Stimulated activated CD4-positive, alpha-beta T cell treated with anti-CD3 and anti-CD28 coated beads, Interleukin-12 subunit alpha, Interleukin-12 subunit beta, amount 100 ng/mL, for 24 hours (primary cell): ENCODE measurements at regions not wholly inside any gene's neighbourhood (a gene's known extent, or its start where the extent isn't known, plus 50 kb on each side); places are given as distances from the start of the nearest gene placed in this dataset.
"Not testable (repeated sequence)": the region's sequence is repeated elsewhere in the genome, so short reads cannot be mapped to it uniquely, and the experiment has no call there.

Experiments used
- DNase-seq, 2 experiments: peaks; one replicate each; pipeline ENCODE4 v3.0.0-alpha.2; 2020; ENCODE audit warnings: low read depth in 2 of 2

DNA sequence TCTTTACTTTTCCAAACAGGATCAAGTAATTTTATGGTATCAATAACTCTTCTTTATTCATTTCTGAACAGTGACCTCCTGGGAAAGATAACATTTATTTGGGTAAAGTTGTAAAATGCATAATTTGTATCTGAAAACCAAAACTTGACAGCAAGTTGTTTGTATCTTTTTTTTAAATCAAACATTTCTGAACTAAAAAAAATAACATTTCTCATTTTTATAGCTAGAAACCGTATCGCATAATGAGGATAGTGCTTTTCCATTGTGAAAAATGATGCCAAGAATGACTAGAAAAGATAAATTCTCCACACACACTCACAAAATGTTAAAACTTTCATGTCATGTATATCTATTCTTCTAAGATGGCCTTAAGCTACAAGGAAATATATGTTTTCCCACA, 578.2 kb downstream of the RIT2 start:
- no peak for DNase-seq

- no peak for DNase-seq
These were observed 570.6 kb downstream of the RIT2 start for GRCh38 chr18:42544901-42545300.

GRCh38 chr18:42545825-42546224, 569.7 kb downstream of the RIT2 start:
- no peak for DNase-seq

DNA sequence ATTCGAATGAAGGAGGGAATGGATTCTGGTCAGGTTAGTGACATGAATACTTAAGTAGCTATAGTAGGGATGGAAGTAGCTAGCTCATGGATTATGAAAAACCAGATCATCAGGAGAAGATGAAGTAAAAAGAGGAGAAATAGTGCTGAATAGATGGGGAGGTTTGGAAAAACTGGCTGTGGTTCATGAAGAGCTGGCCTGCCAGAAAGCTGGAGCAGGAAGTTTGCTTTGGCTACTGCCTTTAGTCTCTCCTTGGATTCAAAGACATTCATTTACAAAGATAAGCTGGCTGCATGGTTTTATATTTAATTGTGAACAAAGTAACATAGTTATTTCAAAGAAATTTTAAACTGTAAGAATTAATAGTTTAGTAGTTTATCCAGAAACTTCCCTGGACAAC, 567.0 kb downstream of the RIT2 start:
- DNase-seq = no peak

GRCh38 chr18:42549596-42549995, 565.9 kb downstream of the RIT2 start:
- no peak for DNase-seq

DNA sequence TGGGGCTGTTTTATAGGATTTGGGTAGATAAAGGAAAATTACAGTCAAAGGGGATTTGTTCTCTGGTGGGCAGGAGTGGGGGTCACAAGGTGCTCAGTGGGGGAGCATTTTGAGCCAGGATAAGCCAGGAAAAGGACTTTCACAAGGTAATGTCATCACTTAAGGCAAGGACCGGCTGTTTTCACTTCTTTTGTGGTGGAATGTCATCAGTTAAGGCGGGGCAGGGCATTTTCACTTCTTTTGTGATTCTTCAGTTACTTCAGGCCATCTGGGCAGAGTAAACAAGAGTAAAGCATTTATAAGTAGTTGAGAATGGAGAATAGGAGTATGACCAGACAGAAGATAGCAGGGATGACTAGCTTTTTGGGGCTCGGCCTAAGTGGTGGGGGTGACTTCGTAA, 562.9 kb downstream of the RIT2 start:
- DNase-seq = not testable (repeated sequence)

DNA sequence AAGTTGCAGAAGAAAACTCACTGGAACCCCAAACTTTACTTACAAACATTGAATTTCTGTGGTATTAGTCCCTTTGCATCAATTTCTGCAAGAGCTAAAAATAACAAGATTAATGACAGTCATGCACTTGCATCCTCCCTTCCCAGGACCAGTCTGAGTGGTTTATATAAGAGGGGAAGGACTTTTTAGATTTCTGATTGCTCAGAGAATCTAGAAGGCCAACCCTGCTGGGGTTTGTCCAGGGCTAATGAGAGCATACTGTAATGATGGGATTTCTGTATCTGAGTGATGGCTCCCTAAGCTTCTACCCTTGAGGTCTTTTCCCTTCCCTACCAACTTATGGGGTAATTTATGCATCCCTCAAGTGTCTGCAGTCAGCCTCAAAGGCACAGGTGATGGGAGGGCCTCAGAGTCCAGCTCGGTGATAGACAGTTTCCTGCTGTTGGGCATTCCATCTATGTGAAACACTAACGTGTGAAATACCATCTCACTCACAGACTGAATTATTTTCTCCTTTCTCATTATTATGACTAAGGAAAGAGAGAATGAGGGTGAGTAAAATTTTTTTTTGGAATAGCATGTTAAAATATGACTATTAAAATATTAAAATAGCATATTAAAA, 556.3 kb downstream of the RIT2 start:
- DNase-seq = no peak

GRCh38 chr18:42561521-42561920, 554.0 kb downstream of the RIT2 start:
- no peak for DNase-seq

- DNase-seq = no peak
These were observed 551.5 kb downstream of the RIT2 start for GRCh38 chr18:42563995-42564394.

DNA sequence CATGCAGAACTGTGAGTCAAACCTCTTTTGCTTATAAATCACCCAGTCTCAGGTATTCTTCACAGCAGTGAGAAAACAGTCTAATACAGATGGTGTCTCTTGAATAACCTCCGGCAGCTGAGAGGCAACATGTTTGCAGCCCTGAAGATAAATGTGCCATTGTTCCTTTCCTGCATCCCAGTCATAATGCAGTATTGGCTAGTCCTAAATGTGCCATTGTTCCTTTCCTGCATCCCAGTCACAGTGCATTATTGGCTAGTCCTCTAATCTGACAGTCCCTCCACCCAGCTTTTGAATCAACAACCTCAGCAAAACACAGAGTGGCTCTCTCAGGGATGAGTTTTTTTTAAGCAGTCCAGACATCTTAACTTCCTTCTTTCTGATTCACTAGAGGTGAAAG, 550.7 kb downstream of the RIT2 start:
- no peak for DNase-seq

DNA sequence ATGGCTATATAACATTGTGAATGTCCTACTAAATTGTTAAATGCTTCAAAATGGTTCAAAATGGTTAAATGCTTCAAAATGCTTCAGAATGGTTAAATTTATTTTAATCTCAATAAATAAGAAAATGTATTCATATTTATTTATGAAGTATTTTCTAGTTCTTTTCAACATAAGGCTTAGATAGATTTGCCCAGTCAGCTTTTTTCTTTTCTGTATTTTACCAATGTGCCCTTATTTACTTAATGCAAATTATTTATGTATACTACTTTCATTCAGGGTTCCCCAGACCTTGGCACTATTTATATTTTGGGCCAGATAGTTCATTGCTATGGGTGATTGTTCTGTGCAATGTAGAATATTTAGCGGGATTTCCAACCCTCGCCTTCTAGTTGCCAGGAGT, 546.7 kb downstream of the RIT2 start:
- no peak for DNase-seq

DNA sequence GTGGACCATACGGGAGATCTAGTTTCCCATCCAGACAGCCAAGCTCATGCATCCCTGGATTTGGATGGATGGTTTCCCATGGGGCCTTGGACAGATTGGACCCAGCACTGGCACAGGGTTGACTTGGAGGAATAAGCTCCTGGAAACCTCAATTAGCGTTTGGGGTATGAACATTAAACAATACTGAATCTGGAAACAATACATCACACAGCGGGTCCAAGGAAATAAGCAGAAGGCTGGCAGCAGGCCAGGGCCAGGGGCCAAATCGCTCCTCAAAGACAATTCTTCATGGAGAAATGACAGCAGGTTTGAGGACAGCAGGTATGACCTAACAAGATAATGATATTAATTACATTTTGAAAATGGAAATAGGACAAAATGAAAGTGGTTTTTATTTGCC, 540.6 kb downstream of the RIT2 start:
- no peak for DNase-seq

DNA sequence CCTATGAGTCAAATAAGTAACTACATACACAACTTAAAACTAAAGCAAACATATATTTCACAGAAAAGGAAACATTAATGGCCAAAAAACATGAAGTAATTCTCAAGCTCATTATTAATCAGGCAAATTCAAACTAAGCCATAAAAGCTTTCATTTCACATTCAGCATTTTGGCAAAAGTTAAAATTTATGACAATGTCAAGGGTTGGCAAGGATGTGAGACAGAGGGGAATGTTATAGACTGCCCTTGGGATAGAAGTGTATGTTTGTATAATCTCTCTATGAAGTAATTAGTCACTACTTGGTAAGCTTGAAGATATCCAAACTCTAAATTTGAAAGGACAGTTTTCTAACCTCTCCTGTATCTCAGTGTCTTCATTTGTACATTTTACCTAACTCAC, 539.4 kb downstream of the RIT2 start:
- no peak for DNase-seq

DNA sequence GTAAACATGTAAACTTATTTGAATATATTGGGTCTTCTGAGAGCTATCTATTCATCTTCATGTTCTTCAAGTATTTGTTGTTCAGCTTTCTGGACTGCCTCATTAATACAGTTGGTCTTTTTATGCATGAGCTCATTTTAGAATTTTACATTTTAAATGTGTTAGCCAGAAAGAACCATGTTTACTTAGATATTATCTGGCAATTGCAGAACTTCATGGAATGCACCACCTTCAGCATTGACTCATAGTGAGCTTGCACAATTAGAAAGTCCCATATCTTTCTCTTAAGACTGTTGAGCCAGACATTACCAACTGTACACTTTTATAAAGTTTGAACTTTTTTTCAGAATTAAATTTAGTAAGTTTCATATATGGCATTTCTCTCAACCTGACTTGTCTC, 536.7 kb downstream of the RIT2 start:
- DNase-seq = no peak

GRCh38 chr18:42582266-42582665, 533.2 kb downstream of the RIT2 start:
- no peak for DNase-seq

GRCh38 chr18:42583283-42583731, 532.2 kb downstream of the RIT2 start:
- DNase-seq = no peak

DNA sequence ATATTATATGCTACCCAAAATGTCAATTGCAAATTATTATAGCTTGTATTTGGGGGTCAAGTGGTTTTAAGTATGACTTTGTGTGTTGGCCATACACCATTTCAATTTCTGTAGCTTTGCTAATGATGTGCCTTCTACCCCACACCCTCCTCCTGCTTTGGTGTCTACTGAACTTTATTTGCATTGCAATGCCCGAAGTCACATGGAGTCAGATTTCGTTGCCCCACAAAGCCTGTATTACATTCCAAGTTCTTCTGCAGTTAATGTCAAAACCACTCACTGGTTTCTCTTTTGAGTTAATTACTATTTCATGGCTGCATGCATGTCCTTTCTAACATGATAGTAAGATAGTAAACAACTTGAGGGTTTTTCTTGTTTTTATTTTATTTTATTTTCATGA, 528.9 kb downstream of the RIT2 start:
- DNase-seq = no peak

DNA sequence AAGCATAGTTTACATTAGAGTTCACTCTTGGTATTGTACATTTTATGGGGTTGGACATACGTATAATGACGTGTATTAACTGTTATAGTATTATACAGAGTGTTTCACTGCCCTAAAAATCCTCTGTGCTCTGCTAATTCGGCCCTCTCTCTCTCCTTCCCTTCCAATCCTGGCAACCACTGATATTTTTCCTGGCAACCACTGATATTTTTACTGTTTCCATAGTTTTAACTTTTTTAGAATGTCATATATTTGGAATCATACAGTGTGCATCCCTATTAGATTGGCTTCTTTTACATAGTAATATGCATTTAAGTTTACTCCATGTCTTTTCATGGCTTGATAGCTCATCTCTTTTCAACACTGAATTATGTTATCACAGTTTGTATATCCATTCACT, 526.7 kb downstream of the RIT2 start:
- DNase-seq = no peak

DNA sequence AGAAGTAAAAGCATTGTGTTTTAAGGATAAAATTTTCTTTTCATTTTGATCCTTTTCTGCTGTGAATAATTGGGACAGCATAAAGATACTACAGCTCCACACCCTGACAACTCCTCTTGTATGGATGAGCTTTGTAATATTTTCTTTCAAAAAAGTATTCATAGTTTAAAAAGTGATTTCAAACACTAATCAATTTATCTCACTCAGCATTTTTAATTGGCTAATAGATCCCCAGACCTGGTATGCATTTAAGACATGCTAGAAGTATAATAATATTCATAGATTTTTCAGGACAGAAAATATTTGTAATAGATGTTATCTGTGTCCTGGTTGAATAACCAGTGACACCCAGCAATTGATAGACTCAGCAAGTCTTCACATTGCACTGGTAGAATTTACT, 510.7 kb downstream of the RIT2 start:
- no peak for DNase-seq

DNA sequence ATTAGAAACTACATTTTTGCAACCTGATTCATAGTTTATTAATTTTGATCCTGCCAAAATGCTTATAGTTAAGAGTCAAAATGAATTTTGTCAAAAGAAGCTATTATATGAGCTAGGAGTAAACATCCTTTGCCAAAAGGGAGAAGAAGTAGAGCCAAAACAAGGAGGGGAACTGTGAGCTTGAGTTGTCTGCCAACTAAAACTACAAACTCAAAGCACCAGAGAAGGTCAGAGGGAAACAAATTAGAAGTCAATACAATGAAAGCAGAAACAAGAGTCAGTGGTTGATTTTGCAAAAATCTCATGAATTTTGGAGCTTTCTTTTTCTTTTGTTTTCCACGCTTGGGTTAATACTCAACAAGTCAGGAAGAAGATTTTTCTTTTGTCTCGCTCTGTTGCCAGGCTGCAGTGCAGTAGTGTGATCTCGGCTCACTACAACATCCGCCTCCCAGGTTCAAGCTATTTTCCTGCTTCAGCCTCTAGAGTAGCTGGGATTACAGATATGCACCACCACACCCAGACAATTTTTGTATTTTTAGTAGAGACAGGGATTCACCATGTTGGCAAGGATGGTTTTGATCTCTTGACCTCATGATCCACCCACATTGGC, 508.5 kb downstream of the RIT2 start:
- no peak for DNase-seq

- no peak for DNase-seq
These were observed 504.4 kb downstream of the RIT2 start for GRCh38 chr18:42611134-42611533.

GRCh38 chr18:42614619-42615293, 500.7 kb downstream of the RIT2 start:
- DNase-seq = no peak

DNA sequence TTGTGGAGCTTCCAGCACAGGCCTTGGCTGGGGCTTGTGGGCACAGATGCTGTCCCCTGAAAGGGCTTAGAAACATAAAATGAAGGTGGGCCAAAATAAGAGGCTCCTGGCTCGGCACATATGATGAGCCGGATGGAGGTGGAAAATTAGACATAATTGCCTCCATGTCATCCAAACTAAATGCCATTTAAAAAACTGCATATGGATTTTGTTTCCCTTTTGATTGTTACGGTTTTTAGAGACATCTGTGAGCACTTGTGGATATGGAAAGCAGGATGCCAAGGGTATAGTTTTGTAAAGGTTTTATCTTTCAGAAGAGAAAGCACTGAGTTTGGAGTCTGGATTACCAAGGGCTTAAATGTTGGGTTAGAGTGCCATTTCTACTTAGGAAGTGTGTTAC, 498.3 kb downstream of the RIT2 start:
- no peak for DNase-seq
